Endothelial cell (in vitro differentiated cells): ENCODE measurements at regions not wholly inside any gene's neighbourhood (a gene's known extent, or its start where the extent isn't known, plus 50 kb on each side); places are given as distances from the start of the nearest gene placed in this dataset.

Experiments used
- DNase-seq: peaks from one replicate; pipeline ENCODE4 v3.0.0; 2021; ENCODE audit warnings: low spot score
- H3K27ac Mint-ChIP-seq: one replicate; pipeline ENCODE4 v1.8.0; 2021; ENCODE audit warnings: mixed read lengths, inconsistent platforms; ENCODE audit not compliant: unreplicated experiment
- H3K27me3 Mint-ChIP-seq: one replicate; pipeline ENCODE4 v1.8.0; 2021; ENCODE audit warnings: mild to moderate bottlenecking, moderate library complexity, mixed read lengths, inconsistent platforms; ENCODE audit not compliant: unreplicated experiment
- H3K36me3 Mint-ChIP-seq: one replicate; pipeline ENCODE4 v1.8.0; 2021; ENCODE audit warnings: mild to moderate bottlenecking, low read depth, mixed read lengths, inconsistent platforms; ENCODE audit not compliant: unreplicated experiment
- H3K4me1 Mint-ChIP-seq: one replicate; pipeline ENCODE4 v1.8.0; 2021; ENCODE audit warnings: mild to moderate bottlenecking, mixed read lengths, inconsistent platforms; ENCODE audit not compliant: unreplicated experiment
- H3K4me3 Mint-ChIP-seq: one replicate; pipeline ENCODE4 v1.8.0; 2021; ENCODE audit warnings: mild to moderate bottlenecking, mixed read lengths, inconsistent platforms; ENCODE audit not compliant: unreplicated experiment
- H3K9me3 Mint-ChIP-seq: one replicate; pipeline ENCODE4 v1.8.0; 2021; ENCODE audit warnings: mixed read lengths, inconsistent platforms; ENCODE audit not compliant: unreplicated experiment
- CTCF ChIP-seq: fragments of 200-600 bp; sonication (generic); IDR thresholded peaks from one replicate; pipeline ENCODE4 v1.5.0; 2021; ENCODE audit warnings: antibody characterized with exemption; ENCODE audit not compliant: unreplicated experiment

DNA sequence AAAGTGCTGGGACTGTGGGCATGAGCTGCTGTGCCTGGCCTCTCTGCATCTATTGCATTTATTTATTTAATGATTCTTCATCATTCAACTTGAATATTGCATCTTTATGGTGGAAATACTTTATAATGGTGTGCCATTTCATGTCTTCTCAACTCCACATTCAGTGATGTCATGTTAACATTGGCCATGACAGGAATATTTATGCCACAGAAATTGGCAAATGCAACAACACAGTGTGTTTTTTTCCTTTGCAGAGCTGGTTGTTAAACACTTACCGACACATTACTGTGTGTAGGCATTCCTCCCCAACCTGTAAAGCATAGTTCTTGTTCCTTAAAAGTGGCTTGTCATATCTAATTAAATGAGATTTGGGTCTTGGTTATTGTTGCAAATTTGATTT is 57.4 kb upstream of the WDR26 start:
- H3K36me3 Mint-ChIP-seq = peaks cover 14% of the 10 kb centered on the region
- DNase-seq = no peak
- peaks cover 2% of the 10 kb centered on the region for H3K27me3 Mint-ChIP-seq
- H3K9me3 Mint-ChIP-seq = no peaks in the 10 kb centered on the region
- H3K27ac Mint-ChIP-seq = no peak overlapping the region
- peaks cover 15% of the 10 kb centered on the region for H3K4me1 Mint-ChIP-seq
- TF ChIP-seq CTCF = no peak
- H3K4me3 Mint-ChIP-seq = no peak overlapping the region

DNA sequence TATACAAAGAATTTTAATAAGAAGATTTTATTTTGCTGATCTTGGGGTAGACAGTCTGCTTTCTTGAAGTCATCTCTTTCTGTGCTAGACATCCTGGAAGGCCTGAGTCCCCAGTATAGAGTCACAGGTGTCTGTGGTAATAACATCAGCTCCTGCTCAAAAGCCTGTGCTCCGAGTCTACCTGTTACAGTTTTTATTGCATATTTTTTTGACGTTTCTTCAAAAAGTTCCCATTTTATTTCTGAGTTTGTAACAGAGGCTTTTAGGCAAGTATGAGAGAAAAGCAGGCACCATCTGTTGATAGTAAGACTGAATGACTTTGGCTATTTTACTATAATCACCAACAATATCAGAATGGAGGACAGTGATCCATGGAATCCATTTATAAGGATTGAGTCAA is 58.0 kb upstream of the WDR26 start:
- peaks cover 12% of the 10 kb centered on the region for H3K4me1 Mint-ChIP-seq
- H3K9me3 Mint-ChIP-seq = no peaks in the 10 kb centered on the region
- DNase-seq = no peak
- peaks cover 16% of the 10 kb centered on the region for H3K36me3 Mint-ChIP-seq
- TF ChIP-seq CTCF = no peak
- no peak overlapping the region for H3K27ac Mint-ChIP-seq
- H3K4me3 Mint-ChIP-seq = no peak overlapping the region
- H3K27me3 Mint-ChIP-seq = peaks cover 2% of the 10 kb centered on the region

- H3K27ac Mint-ChIP-seq = no peak overlapping the region
Observed at GRCh38 chr1:224493269-224493668, 58.7 kb upstream of the WDR26 start.

GRCh38 chr1:224494343-224494742 is 59.7 kb upstream of the WDR26 start:
- Mint-ChIP-seq H3K4me1 (peaks cover 24% of the 10 kb centered on the region), H3K9me3 (no peaks in the 10 kb centered on the region), H3K27me3 (peaks cover 6% of the 10 kb centered on the region), H3K36me3 (peaks cover 16% of the 10 kb centered on the region), H3K4me3 (no peak overlapping the region), H3K27ac (no peak overlapping the region)
- no peak for DNase-seq
- no peak for TF ChIP-seq CTCF

More at GRCh38 chr1:224493269-224493668, 58.7 kb upstream of the WDR26 start:
- DNase-seq = no peak
- peaks cover 17% of the 10 kb centered on the region for H3K4me1 Mint-ChIP-seq
- H3K27me3 Mint-ChIP-seq = peaks cover 2% of the 10 kb centered on the region
- no peak overlapping the region for H3K4me3 Mint-ChIP-seq
- H3K9me3 Mint-ChIP-seq = no peaks in the 10 kb centered on the region
- no peak for TF ChIP-seq CTCF
- peaks cover 16% of the 10 kb centered on the region for H3K36me3 Mint-ChIP-seq

GRCh38 chr1:224495866-224496265 is 61.3 kb upstream of the WDR26 start:
- Mint-ChIP-seq H3K9me3 (no peaks in the 10 kb centered on the region), H3K36me3 (peaks cover 11% of the 10 kb centered on the region), H3K27me3 (peaks cover 8% of the 10 kb centered on the region), H3K4me1 (peaks cover 33% of the 10 kb centered on the region), H3K4me3 (peak overlapping the region; percentile 56), H3K27ac (no peak overlapping the region)
- DNase-seq = no peak
- TF ChIP-seq CTCF = no peak
